ENCODE measurements at regions not wholly inside any gene's neighbourhood (a gene's known extent, or its start where the extent isn't known, plus 50 kb on each side); places are given as distances from the start of the nearest gene placed in this dataset.

- no peak for DNase-seq (ENCODE audit: low spot score)
These were observed 54.9 kb upstream of the SACS start for GRCh38 chr13:23488442-23488841.

- DNase-seq (ENCODE audit: low spot score), result no peak
These were observed 62.8 kb upstream of the SACS start for GRCh38 chr13:23496255-23496654.

DNA sequence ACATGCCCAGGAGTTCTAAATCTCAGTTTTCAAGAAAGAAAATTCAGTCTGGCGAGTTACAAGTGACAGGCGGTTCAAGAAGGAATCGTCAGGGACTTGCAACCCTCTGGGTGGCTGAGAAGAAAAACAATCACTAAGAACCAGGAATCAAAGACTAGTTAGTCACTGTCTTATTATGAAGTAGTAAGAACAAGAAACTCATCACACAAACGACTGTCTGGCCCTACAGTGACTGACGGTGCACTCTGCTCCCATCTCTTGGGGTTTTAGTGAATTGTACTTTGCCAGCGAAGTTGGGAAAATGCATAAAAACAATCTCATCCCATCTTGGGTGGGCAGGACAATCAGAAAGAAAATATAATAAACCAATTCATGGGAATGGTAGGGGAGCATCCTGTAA lies 63.7 kb upstream of the SACS start:
- no peak for DNase-seq (ENCODE audit: low spot score)

GRCh38 chr13:23500849-23501248 lies 67.3 kb upstream of the SACS start:
- DNase-seq (ENCODE audit: low spot score), result no peak

- DNase-seq (ENCODE audit: low spot score), result no peak
These were observed 66.0 kb upstream of the TNFRSF19 start for GRCh38 chr13:23504180-23504579.

DNA sequence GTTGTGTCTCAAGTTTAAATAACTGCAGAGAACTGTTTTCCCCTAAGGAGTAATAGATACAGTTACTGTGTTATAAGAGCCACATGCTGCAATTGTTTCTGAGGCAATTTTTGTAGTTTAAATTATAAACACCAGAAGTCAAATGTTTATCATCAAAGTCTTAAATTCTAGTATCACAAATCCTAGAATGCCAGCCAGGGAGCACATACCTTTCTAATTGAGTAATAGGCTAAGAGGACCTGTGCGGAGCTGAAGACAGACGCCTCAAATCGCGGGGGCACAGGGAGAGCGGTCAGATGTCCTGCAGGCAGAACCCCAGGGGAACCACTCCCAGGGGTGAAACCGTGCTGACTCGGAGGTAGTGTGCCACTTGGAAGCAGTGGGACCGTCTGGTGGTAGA lies 65.2 kb upstream of the TNFRSF19 start:
- DNase-seq (ENCODE audit: low spot score), result no peak

DNA sequence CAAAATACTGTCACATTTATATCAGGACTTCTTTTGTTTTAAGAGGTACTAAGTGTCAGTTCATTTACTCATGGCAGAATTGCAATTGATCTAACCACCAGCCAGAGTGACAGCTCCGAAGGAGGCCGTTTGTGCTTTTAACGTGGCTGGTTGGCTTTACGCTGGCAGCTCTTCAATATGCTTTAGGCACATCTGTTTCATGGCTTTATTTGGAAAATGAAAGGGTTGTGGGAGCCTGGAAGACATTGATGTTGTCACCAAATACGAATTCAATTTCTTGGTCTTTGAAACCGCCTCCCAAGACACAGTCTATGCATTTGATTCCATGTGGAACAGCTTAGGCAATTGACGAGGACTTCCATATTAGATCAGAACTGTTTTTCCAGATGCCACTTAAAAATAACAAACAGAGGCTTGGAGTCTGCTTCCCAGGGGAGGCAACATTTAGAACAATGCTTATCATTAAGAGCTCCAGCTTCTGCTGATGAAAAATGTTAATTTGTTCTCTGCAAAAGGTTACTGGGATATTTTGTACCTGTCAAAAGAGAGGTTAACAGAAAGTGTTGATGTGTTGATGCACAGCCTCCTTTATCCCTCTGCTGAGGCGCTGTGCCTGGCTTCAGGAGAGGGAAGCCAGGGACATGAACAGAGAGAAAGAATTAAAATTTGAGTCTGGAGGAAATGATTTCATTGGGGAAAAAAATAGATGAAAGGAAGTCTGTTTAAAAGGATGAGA lies 64.0 kb upstream of the TNFRSF19 start:
- DNase-seq (ENCODE audit: low spot score), result no peak

DNA sequence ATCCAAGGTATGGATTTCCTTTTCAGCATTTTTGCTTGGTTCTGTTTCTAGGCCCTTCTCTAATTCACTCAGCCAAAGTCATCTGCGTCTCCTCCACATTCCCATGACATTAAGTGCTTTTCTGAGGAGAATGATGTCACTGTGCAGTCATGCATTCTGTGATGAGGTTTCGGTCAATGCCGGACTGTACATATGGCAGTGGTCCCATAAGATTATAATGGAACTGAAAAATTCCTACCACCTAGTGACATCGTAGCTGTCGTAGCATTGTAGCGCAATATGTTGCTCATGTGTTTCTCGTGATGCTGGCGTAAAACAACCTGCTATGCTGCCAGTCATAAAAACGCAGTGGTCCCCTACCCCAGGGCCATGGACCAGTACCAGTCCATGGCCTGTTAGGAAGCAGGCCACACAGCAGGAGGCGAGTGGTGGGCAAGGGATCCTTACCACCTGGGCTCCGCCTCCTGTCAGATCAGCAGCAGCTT lies 63.4 kb upstream of the TNFRSF19 start:
- DNase-seq (ENCODE audit: low spot score), result no peak

DNA sequence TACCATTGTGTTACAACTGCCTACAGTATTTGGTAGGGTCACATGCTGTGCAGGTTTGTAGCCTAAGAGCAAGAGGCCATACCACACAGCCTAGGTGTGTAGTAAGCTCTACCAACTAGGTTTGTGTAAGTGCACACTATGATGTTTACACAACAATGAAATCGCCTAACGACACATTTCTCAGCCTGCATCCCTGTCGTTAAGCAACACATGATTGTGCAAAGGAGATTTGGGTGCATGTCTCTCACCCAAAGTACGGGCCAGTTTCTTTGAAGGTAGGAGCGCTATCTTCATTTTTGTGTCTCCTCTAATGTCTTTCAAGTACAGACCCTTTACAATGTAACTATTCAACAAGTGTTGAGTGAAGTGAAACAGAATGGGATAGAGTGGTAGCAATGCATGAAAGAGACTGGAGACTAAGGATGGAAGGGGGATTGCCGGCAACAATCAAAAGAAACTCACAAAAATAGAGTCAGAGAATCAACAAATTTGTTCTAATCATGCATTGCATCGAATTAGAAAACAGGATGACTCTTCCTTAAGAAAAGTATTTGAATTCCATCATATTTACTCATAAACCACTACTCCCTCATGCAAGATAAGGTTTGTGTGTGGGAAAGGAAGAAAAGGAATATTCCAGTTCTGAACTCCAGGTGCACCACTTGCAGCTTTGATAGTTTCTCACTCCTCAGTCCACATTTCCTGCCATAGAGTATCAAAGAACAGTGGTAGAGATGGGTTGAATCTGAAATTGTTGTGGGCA lies 60.2 kb upstream of the TNFRSF19 start:
- DNase-seq (ENCODE audit: low spot score), result no peak

- DNase-seq (ENCODE audit: low spot score), result no peak
These were observed 59.7 kb upstream of the TNFRSF19 start for GRCh38 chr13:23510544-23510916.

- peak; percentile 52 for DNase-seq (ENCODE audit: low spot score)
These were observed 59.1 kb upstream of the TNFRSF19 start for GRCh38 chr13:23510979-23511735.

GRCh38 chr13:23512762-23513395 lies 57.3 kb upstream of the TNFRSF19 start:
- DNase-seq (ENCODE audit: low spot score), result no peak

DNA sequence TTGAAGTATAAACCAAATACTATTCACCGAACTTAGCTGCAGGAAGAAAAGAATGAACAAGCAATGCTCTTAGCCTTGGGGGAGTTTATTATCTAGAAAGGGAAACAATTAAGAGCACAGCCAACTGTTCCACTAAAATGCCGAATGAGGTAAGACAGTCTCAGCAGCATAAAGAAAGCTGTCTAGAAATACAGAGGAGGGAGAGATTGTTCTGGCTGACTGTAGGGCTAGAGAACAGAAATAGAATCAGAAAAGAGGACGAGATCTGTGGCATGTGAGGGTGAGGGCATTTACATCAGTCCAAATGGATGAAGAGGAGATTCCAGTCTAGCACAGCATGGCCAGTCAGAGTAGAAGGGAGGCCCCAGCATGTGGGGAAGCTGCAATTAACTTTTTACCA lies 56.8 kb upstream of the TNFRSF19 start:
- DNase-seq (ENCODE audit: low spot score), result no peak

DNA sequence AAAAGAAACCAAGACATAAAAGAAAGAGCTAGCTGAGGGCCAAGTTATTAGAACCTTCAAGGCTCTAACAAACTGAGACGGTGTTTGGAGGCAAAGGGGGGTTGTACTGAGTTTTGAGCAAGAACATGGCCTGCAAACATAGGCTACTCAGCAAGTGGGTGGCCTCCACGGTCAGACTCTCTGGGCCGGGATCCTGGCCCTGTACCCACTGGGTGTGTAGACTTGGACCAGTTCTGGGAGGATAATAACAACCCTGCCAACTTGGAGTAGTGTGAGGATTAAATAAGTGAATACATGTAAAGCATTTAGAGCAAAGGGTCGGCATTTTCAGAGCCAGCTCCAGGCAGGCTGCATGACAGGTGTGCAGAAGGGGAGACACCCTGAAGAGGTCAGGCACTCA lies 56.1 kb upstream of the TNFRSF19 start:
- no peak for DNase-seq (ENCODE audit: low spot score)

- DNase-seq (ENCODE audit: low spot score), result no peak
These were observed 55.1 kb upstream of the TNFRSF19 start for GRCh38 chr13:23515116-23515515.

GRCh38 chr13:23516190-23516589 lies 54.0 kb upstream of the TNFRSF19 start:
- no peak for DNase-seq (ENCODE audit: low spot score)

DNA sequence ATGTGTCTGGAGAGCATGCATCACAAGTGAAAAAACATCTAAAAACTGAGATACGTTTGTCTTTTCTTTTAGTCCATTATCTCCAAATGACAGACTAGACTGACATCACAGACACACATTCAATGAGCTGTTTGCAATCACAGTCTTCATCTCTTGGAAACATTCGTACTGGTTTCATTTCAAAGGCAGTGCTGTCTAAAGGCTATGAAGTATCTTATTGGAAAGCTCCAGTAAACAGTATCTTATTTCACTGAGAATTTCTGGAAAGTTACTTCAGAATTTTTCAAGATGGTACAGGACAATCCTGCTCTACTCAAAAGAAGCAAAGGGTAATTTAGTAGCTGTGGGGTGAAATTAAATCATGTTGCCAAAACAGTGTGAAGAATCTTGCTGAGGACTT lies 53.5 kb upstream of the TNFRSF19 start:
- no peak for DNase-seq (ENCODE audit: low spot score)

DNA sequence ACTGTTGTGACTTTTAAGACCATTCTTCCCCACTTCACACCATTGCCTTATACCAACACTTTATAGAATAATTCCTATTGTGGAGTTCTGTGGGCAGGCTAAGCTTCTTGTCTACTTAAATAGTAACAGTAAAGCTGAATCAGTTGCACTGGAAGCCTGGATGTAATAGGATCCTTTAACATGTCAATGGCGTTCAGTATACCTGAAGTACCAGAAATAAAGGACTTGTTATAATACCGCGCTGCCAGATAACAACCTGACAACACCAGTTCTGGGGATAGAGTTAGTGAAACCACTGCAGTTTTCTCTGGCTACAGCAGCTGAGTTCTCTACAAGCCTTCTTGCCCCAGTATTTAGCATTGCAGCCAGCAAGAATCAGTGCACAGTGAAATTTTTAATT lies 52.0 kb upstream of the TNFRSF19 start:
- no peak for DNase-seq (ENCODE audit: low spot score)

Data from RKO (cell line).